Stimulated activated CD4-positive, alpha-beta T cell treated with anti-CD3 and anti-CD28 coated beads, Interleukin-1b, Interleukin-23, amount 100 ng/mL, for 48 hours (primary cell): ENCODE measurements at regions not wholly inside any gene's neighbourhood (a gene's known extent, or its start where the extent isn't known, plus 50 kb on each side); places are given as distances from the start of the nearest gene placed in this dataset.
"Not testable (repeated sequence)": the region's sequence is repeated elsewhere in the genome, so short reads cannot be mapped to it uniquely, and the experiment has no call there.

Source experiments
- DNase-seq: peaks from one replicate; pipeline ENCODE4 v3.0.0-alpha.2; 2020

GRCh38 chr13:72657379-72657778, 70.0 kb downstream of the MZT1 start:
- DNase-seq: no peak

DNA sequence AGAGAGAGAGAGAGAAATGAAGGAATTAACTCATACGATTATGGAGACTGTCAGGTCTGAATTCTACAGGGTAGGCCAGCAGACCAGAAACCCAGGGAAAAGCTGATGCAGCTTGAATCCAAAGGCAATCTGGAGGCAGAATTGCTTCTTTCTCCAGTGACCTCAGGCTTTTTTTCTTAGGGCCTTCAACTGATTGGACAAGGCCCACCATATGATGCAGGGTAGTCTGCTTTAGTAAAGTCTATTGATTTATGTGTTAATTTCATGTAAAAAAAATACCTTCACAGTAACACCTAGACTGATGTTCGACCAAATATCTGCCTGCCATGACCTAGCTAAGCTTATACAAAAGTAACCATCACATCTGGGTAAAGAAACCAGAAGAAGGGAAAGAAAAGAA, 71.1 kb downstream of the MZT1 start:
- DNase-seq: no peak

GRCh38 chr13:72653506-72653905, 73.9 kb downstream of the MZT1 start:
- no peak for DNase-seq

- no peak for DNase-seq
These were observed 74.7 kb downstream of the MZT1 start for GRCh38 chr13:72652681-72653080.

DNA sequence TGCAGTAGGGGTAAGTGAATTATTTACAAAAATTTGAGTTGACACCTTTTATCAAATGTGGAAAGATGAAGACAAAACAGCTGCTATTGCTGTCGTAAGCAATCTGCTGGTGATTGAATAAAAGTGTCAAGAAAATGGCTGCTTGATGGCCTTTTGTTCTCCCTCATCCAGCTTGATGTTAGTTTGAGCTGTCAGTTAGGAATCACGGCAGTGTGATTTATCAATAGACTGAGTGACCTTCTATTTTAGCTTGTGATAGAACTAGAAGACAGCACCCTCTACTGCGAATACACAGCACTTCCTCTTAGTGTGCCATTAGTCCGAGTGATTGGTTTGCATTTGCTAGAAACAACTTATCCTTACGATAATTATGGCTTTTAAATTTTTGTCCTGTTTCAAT, 76.3 kb downstream of the MZT1 start:
- DNase-seq: no peak

DNA sequence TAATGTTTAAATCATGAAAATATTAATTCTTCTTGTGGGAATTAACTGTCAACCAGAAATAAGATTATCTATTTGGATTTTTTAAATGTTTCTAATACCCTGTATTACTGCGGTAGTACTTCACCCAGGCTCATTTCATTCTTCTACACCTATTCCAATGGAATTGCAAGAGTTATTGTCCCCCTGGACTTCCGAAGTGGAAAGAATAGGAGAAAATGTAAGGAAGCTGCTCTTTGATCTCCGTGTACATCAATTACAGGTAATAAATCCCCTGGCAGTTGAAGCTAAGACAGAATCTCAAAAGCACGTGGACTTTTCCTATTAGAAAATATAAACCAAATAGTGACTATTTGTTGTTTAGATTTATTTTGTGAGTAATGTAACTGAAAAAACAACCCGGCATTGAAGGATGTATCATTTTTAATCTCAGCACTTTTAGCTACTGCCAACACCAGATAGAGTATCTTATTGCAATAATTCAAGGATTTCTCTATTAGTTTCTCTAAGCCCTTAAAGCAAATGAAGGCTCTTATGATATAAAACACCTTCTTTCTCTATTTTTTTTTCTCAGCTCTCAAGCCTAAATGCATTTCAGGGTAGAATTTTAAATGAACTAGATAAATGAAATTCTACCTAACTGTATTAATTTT, 77.3 kb downstream of the MZT1 start:
- no peak for DNase-seq

GRCh38 chr13:72648513-72649065, 78.8 kb downstream of the MZT1 start:
- no peak for DNase-seq

DNA sequence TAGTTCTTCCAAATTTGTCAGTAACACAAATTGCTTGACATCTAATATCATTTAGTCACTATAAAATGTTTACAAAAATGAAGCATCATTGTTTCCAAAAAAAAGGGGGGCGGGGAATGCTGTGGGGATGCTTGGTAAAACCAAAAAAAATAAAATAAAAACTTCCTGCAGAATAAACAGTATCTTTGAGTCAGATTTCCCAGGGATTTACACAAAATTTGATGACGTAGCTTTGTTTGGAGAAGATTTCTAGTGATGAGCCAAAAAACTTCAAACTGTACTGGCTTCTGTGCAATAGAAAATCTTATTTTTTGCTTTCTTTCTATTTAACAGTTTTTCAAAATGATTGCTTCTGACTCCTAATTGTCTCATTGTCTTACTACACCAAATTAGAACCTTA, 80.0 kb downstream of the MZT1 start:
- DNase-seq: no peak

- DNase-seq: no peak
These were observed 81.9 kb downstream of the MZT1 start for GRCh38 chr13:72645521-72645920.

DNA sequence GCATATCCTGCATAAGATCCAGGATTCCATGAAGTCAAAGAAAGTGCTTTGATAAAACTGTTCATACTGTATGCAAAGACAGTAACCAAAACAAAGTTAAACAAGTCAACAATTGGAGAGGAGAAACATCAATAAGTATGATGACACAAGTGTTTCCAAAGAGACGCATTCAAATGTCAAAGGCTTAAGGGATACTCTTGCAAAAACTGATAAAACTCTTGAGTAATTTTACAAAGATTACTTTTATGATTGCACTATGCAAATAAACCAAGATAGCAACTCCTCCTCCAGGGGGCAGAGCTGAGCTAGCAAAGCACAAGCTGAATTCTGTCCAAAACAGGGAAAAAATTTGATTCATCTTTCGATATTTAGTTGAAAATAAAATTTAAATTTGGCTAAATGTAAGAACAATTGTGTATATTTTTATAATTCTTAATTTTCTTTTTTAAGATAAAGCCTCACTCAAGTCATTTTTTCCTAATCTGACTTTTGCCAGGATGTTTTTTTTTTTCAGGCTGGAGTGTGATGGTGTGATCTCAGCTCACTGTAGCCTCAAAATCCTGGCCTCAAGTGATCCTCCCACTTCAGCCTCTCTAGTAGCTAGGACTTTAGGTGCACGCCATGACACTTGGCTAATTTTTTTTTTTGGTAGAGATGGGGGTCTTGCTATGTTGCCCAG, 84.0 kb downstream of the MZT1 start:
- DNase-seq: peak; percentile 43

DNA sequence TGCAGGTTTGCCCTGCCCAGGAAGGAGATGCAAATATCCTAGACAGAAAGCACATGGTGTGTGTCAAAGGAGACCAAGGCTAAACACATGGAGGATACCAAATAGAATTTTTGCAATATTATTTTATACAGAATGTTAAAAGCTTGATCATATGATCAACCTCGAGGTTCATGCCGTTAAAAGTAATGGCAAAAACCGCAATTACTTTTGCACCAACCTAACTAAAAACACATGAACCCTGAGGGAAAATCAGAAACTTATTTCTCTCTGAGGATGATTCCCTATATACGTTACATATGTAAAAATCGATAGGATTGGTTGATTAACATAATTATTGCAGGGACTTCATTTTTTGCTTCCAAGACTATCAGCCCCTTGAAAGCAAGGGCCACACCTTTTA, 88.1 kb downstream of the MZT1 start:
- no peak for DNase-seq

DNA sequence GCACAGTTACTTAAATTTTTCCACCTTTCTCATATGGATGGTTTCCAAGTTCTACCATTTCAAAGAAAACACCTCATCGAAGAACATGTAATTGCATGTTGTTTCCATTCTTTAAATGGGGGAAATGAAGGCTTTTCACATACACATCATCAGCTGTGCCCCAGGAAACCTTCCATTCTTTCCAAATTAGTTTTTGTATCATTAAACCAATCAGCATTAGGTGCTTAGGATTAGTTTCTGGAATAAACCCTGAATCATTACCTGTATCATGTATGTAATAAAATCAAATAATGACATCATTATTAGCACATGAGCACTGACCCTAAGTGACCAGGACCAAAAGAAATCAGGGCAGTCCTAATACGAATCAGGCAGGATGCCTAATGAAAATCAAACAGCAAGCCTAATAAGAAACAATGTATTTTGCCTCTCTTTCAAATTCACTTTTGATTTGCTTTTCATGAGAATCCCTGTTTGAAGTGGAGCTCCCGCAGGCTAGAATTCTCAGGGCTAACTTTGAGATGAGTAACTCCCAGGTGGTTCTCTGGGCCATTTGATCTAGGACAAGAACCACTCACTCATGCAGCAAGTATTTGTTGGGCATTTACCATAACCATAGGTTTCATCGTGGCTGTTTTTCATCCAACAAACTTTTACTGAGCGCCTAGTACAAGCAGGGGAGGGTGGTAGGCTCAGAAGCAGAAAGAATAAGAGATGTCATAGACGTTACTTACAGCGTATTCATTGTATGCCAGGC, 89.2 kb downstream of the MZT1 start:
- no peak for DNase-seq

GRCh38 chr13:72637561-72637960, 89.9 kb downstream of the MZT1 start:
- DNase-seq: no peak

- no peak for DNase-seq
These were observed 92.6 kb downstream of the MZT1 start for GRCh38 chr13:72634859-72635258.

DNA sequence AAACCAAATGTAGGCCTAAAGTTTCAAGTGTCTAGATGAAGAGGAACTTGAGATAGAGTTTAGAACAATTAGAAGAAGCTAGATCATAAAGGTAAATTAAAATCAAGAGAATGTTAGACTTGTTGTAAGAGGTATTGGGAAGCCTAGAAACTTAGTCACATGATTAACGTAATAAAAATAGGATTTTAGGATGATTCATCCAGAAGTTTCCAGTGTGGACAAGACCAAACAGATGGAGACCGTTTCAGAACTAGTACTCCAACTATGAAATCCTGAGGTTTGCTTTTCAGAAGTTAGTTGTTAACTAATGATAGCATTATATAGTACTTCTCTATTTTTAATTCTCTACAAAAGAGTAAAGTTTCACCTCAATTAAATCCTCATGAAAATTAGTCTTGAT, 104.9 kb downstream of the MZT1 start:
- DNase-seq: no peak

DNA sequence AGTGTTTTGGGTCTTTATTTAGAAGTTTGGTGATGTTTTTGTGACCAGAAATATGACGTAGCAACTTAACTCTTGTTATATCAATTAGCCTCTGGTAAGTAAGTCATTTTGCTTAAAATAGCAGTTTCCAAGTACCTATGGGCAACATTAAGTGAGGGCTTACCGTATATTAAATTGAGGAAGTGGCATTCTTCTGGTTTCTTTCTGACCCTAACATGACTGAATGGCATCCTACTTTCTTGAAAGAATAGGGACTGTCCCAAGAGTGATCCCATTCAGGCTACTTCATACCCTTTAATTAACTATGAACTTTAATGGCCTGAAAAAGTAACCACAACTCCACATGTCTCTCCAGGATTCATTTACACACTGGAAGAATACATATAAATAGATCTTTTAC, 106.6 kb downstream of the MZT1 start:
- no peak for DNase-seq

DNA sequence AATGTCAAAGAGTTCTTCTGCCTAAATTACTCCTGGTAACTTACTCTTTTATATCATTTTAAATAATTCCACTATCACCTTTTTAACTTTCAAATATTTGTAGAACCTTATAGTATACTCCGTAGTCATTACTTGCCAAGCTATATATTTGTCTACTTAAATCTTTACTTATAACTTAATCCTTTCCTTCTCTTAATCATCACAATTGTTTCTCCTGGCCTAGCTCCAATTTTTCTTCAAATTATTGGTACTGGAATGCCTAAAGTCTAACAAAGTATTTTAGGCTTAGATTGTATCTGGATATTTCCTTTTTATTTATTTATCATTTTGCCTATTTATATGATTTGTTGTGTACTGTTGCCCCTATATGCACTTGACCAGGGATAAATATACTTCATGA, 109.5 kb downstream of the MZT1 start:
- no peak for DNase-seq

DNA sequence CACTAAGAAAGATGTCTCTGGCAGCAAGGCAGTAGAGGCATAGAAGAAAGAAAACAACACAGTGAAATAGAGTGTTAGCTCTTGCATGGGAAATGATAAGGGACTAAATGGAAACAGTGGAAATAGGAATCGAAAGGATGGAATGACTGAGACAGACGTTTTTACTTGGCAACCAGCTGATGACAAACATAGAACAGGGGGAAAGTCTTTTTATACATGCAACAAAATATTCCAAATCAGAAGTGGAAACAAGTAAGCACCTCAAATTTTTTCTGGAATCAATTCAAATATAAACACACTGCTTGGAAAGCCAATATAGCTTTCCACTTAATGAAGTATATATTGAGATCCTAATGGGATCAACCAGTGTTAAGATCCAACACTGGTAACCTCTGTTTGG, 110.2 kb downstream of the MZT1 start:
- DNase-seq: no peak

- not testable (repeated sequence) for DNase-seq
These were observed 117.1 kb downstream of the MZT1 start for GRCh38 chr13:72610251-72610891.

- DNase-seq: no peak
These were observed 128.2 kb downstream of the MZT1 start for GRCh38 chr13:72599178-72599743.

DNA sequence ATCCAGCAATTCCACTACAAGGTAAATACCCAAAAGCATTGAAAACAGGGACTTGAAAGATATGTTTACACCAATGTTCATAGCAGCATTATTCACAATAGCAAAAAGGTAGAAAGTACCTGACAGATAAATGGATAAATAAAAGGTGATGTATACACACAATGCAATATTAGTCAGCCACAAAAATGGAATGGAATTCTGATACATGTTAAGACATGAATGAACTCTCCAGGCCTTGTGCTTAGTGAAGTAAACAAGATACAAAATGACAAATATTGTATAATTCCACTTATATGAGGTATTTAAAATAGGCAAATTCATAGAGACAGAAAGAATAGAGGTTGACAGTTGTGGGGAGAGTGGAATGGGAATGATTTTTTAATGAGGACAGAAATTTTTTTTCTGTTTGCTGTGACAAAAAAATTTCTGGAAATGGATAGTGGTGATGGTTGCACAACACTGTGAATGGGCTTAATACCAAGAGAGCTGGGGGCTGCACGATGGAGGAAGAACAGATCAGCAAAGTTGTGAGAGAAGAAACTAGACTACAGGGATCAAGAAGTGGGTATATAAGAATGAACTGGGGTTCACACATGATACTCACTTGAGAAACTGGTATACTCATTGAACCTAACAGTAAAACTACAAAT, 137.2 kb downstream of the MZT1 start:
- no peak for DNase-seq

- DNase-seq: no peak
These were observed 140.9 kb downstream of the MZT1 start for GRCh38 chr13:72586518-72586917.

- no peak for DNase-seq
These were observed 142.2 kb downstream of the MZT1 start for GRCh38 chr13:72585254-72585653.
